Activated CD4-positive, alpha-beta T cell treated with anti-CD3 and anti-CD28 coated beads, Interleukin-2, amount 50 U/mL, for 1 hour (primary cell): ENCODE measurements at regions not wholly inside any gene's neighbourhood (a gene's known extent, or its start where the extent isn't known, plus 50 kb on each side); places are given as distances from the start of the nearest gene placed in this dataset.

ENCODE experiments used
- DNase-seq: peaks from one replicate; pipeline ENCODE4 v3.0.0-alpha.2; 2020

DNA sequence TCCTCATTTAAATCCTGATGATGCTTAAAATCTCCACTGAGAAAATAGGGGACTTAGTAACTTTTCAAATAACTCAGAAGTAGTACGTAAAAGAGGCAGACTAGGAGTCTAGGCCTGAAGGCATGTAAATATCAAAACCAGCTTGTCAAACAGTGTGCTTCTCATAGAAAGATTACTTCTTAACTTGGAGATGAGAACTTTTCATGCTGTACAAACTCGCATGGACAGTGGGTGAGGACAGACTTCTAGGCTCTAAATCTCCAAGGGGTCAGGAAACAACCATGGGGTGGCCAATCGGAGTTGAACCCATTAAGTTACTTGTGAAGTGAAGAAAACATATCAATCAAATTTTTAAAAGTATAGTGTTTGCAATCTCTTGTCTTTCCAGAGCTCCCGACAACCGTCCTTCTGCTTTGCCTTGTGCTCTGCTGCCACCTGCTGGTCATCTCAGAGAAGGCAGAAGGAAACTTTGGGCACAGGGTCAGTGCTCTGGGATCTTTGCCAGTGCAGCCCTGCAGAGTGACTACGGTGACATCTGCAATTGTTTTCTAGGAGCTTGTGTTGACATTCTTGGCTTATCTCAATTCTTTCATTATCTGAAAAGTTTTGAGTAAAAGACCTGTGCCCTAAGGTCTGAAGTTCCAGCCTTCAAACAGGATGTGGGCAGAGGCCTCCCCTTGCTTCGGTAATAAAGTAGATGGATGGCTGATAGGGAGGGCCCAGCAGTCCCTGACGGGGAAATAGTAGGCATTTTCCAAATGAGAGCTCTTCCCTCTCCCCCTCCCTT is 105.1 kb upstream of the PDE4B start:
- peak; percentile 78 for DNase-seq

DNA sequence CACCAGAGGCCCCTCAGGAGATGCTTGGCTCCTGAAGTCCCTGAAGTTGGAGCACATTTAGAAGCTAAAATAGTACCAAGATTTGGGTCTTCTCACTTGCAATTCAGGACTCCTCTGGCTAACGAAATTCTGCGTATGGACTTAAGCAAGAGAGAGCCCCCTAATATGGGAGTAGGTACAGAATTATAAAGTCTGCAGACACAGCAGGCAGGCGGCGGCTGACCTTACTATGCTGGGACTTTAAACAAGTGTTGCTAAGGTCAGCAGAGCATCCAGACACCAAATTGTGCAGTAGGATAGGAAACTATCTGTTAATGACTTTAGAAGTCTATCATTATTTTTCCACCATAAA is 104.5 kb upstream of the PDE4B start:
- DNase-seq = no peak

DNA sequence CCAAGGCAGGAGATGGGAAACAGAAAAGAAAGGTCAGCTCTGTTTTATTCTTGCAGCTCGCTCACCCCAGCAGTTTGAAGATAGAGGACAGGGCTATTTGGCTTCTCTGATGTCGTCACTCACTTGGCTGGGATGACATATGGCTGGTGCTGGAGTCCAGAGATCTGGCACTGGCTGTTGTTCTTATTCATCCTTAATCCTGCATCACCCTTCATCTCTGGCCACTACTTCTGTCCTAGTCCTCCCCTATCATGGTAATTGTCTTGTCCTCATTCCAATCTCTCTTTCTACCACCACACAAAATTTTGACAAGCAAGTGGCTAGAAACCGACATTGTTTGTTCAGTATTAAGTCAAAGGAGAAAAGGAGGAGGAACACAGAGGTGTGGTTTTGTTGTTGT is 103.8 kb upstream of the PDE4B start:
- no peak for DNase-seq

DNA sequence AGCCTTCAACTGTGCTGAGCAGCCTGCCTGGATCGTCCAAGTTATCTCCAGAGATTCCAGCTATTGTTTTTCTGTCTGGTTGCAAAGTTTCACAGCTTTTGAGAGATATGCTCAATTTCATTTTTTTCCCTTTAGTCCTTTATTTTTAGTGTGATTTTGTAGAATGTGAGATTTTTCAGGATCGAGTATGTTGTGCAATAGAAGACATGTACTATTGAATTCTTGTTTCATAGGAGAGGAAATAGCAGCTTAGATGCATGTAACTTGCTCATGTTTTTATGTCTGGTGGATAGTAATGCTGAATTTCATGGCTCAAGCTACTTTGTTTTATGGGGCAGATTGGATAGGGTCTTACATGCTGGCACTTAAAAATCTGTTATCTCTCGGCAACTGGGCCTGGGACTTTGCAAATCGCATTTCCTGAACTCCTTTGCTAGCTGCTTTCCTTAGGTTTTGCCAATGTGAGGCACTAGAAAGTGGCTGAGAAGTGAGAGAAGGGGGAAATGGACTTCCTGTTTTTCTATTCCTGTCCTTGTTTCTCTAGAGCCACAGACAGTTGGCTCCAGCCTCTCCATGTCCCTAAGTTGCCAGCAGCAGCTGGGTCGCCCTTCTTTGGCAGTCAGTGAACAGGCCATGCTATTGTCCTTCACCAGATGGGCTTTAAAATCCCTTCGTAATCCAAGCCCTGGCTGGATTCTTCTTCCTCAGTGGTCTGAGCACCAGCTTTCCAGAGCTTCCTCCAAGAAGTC is 101.4 kb upstream of the PDE4B start:
- DNase-seq = no peak

DNA sequence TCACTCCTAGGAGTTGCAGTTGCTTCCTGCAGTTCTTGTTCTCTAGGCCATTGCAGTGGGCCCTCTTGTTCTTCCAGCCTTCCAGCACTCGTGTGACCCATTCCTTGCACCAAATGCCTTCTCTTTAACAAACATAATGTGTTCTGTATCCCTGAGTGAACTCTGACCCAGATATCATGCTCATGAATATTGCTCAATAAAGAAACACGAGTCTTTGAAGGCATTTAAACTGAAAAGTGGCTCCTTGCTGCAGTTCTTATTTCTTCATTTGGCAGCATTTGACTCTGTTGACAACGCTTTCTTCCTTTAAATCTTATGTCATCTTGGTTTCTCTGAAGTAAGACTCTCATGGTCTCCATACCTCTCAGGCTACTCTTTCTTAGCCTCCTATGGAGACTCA is 100.7 kb upstream of the PDE4B start:
- DNase-seq = no peak

DNA sequence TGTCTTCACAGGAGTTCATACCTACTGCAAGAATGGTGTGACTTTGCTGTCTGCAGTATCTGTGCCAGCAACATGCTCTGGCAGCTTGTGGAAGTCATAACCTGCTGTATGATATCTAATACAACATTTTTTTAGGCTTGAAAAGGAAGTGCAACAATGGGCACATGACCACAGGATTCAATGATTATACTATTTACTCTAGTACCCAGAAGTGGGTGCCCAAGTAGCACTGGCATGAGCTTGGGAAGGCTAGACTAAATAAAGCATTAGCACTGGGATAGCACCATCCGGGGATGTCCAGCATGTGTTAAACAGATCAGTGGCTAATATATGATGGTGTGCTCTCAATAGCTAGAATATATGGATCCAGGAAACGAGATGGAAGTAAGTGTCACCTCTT is 98.6 kb upstream of the PDE4B start:
- no peak for DNase-seq

DNA sequence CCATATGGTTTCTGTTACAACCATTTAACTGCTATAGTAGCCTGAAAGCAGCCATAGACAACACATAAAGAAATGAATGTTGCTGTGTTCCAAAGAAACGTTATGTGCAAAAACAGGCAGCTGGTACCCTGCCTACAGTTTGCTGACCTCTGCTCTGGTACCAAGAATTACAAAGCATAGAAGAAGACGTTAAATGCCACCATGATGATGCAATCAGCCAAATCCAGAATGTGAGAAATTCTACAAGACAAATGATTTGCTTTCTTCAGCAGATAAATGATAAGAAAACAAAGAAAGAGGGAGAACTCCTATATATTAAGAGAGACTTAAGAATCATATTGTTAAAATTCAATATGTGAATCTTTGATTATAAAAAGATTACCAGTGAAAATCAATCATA is 97.8 kb upstream of the PDE4B start:
- no peak for DNase-seq

DNA sequence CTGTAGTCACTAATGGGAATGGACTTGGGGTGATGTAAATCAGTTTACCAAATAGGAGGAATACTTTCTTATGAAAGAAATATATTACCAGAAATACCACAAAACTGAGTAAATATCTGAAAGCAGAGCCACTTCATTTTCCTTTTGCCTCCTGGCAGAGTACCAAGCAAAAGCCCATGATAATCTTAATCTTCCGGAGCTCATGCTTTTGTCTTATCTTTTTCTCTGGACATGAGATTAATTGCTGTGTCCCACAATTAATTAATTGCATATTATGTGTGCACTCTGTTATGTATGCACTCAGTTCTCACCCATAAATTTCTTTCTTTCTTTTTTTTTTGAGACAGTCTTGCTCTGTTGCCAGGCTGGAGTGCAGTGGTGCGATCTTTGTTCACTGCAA is 94.1 kb upstream of the PDE4B start:
- no peak for DNase-seq

DNA sequence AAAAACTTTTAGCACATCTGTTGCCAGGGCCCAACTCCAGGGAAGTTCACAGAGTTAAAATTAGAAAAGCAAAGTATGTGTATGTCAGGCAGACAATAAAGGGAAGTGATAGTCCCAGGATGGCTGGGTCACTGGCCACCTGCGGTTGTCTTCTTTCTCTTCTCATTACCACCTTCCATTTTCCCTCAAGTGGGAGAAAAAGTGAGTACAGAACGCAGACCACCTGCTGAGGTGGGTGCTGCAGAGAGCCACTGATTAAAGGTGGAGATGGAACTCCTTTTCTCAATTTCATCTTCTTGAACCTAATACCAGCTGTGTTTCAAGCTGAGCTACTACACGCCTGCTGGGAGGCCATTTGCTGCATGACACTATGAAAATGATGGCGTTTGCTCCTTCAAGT is 88.8 kb upstream of the PDE4B start:
- DNase-seq = no peak

DNA sequence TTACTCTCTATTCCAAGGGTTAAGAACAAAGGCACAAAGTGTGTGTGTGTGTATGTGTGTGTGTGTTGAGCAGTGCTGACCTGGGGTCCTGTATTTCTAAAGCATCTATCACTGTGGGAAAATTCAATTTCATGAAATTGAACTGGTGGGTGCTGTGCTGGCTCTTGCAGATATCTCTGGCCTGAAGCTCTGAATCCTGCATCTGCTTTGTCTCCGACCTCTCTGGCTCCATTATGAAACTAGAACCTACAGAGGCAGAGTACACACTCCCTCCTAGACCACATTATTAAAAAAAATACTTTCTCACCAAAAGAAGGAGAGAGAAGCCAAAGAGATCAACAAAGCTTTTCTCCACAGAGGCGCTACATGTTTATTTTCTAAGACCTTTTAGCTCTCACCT is 88.4 kb upstream of the PDE4B start:
- no peak for DNase-seq

DNA sequence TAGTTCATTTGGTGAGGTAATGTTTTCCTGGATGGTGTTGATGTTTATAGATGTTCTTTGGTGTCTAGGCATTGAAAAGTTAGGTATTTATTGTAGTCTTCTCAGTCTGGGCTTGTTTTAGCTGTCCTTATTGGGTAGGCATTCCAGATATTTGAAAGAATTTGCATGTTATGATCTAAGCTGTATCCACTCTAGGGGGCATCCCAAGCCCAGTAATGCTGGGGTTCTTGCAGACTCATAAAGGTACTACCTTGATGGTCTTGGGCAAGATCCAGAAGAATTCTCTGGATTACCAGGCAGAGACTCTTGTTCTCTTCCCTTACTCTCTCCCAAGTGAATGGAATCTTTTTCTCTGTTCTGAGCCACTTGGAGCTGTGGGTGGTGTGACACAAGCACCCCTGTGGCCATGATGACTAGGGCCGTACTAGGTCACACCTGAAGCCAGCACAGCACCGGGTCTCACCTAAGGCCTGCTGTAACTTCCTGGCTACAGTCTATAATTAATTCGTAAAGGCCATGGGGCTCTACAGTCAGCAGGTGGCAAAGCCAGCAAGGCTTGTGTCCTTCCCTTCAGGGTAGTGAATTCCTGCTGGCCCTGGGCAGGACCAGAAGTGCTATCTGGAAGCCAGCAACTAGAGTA is 74.8 kb upstream of the PDE4B start:
- no peak for DNase-seq

DNA sequence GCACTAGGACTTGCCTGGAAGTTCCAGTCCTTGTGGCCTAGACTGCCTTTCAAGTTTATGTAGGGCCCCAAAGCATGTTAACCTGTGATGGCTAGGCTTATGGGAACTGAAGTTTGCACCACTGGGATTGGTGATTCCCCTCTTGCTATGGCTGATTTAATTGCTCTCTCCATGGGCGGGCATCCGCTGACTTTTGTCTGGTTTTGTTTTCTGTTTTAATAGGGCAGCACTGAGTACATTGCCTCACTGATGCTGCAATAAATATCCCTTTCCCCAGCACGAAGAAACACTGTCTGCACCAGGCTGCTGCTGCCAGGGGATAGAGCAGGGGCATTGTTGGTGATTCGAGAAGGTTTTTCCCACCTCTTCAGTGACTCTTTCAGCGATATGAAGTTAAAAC is 73.3 kb upstream of the PDE4B start:
- no peak for DNase-seq

DNA sequence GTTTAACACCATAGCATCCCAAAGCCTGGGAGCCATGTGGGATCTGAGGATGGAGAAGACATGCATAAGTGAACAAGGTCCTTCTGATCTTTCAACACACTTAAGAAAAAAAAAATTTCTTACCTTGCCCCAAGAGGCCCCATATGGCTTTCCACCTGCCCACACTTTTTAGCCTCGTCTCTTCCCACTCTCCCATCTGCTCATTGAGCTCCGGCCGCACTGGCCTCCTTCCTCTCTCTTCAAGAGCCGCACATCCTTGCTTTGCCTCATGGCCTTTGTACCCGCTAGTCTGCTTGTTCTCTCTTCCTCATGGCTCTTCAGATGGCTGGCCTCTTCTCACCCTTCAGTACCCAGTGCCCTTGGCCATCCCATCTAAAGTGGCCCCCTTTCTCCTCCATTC is 70.2 kb upstream of the PDE4B start:
- DNase-seq = no peak

DNA sequence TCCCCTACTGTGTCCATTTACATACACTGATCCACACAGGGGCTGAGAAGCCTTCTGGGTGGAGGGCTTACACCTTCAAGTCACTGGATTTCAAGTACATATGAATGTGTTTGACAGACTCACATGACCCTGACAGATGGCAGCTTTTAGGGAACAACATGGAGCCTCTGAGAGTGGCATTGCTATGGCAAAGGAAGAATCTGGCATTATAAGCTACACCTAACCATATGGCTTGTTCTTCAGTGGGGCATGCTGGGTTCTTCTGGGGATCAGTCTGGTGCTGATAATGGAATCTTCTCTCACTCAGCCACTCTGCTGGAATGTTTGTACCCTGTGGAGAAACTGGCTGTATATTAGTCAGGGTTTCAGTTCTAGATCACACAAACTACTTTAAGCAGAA is 68.5 kb upstream of the PDE4B start:
- no peak for DNase-seq

DNA sequence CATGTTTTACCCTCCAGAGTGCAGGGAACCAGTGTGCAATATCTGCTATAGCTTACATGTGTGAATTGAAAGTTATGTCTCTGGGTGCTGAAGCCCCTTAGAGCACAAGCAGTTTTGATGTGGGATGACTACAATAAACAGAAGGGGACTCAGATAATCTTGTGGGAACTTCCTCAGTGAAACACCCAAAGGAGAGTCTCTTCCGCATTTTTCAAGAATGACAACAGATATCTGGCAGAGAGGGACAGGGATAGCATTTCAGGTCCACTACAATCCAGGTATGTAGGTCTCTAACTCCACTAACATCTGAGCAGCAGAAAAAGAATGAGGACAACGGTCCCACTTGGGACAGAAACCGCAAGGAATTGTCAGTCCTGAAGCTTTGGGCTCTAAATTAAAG is 67.6 kb upstream of the PDE4B start:
- DNase-seq = no peak

DNA sequence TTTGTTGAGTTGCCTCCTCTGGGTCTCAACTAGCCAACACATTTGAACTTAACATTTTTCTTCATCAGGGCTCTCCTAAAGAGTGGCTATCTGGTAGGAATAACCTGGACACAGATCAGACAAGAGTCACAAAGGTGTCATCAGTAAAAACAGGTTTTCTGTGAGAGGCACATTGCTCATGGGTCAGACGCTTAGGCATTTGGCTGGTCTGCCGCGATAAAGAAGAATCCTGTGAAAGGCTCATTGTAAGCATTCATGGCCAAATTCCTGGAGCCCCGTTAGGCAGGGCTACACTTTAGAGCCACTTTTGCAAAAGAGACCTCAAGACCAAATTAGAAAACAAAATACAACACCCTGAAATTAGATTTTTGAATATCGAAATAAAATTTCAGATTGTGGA is 64.2 kb upstream of the PDE4B start:
- DNase-seq = no peak

DNA sequence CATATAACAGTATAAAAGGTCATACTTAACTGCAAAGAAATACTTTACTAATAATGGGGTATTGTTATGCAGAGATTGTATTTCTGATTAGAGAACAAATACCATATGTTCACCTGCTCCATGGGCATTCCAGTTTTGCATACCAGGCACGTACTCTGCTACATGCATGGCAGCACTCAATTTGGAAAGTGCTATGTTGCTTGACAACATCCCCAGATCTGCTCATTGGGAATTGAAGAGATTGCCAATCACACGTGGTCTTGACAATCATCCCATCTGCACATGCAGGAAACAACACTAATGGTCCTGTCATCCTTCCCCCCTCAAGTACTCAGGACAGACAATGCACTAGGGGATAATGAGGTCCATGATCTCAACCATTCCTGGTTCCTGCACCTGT is 63.4 kb upstream of the PDE4B start:
- DNase-seq = no peak

DNA sequence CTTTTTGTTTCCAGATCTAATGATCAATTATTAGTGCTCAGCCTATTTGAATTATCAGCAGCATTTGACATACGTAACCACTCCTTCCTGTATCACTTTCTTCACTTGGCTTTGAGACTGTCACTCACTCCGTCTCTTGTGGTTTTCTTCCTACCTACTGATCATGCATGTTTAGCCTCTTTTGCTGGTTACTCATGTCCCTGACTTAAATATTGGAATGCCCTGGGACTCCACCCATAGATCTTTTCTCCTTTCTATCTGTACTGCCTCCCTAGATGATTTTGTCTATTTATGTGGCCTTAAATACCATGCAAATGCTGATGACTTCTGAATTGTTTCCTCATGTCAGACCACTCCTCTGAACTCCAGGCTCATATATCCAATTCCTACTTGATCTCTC is 57.7 kb upstream of the PDE4B start:
- no peak for DNase-seq

DNA sequence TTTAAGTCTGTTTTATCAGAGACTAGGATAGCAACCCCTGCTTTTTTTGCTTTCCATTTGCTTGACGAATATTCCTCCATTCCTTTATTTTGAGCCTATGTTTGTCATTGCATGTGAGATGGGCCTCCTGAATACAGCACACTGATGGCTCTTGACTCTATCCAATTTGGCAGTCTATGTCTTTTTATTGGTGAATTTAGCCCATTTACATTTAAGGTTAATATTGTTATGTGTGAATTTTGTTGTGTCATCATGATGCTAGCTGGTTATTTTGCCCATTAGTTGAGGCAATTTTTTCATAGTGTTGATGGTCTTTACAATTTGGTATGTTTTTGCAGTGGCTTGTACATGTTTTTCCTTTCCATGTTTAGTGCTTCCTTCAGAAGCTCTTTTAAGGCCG is 50.7 kb upstream of the PDE4B start:
- DNase-seq = no peak
